HEK293T (cell line): ENCODE measurements at regions not wholly inside any gene's neighbourhood (a gene's known extent, or its start where the extent isn't known, plus 50 kb on each side); places are given as distances from the start of the nearest gene placed in this dataset.

Experiments
- CTCF ChIA-PET: fragments of 350-600 bp; formaldehyde crosslinking; extraction: SDS; loops from one replicate; lab custom pipeline; 2021; ENCODE audit warnings: antibody characterized with exemption, inconsistent platforms; lab: Yijun Ruan, JAX
- POLR2A ChIA-PET: fragments of 350-600 bp; formaldehyde crosslinking; extraction: SDS; loops from one replicate; lab custom pipeline; 2020; ENCODE audit warnings: antibody characterized with exemption, inconsistent platforms; lab: Yijun Ruan, JAX
- DNase-seq: peaks from one replicate; pipeline ENCODE4 v3.0.0; 2012; ENCODE audit warnings: mixed read lengths; ENCODE audit errors: extremely low spot score
- ARNT ChIP-seq: fragments of 450-650 bp; IDR thresholded peaks from 2 replicates; pipeline ENCODE4 v1.6.1; 2017; ENCODE audit warnings: mild to moderate bottlenecking
- BHLHE40 ChIP-seq: fragments of 450-650 bp; IDR thresholded peaks from 2 replicates; pipeline ENCODE4 v1.6.1; 2016; ENCODE audit warnings: mild to moderate bottlenecking, moderate library complexity, borderline replicate concordance
- CTBP1 ChIP-seq: fragments of 450-650 bp; IDR thresholded peaks from 2 replicates; pipeline ENCODE4 v1.6.1; 2016; ENCODE audit warnings: borderline replicate concordance
- ELF4 ChIP-seq: fragments of 450-650 bp; IDR thresholded peaks from 2 replicates; pipeline ENCODE4 v1.6.1; 2017; ENCODE audit warnings: antibody characterized with exemption
- FOXA1 ChIP-seq: fragments of 450-650 bp; IDR thresholded peaks from 2 replicates; pipeline ENCODE4 v1.6.1; 2016; ENCODE audit warnings: mild to moderate bottlenecking
- FOXK2 ChIP-seq: fragments of 450-650 bp; IDR thresholded peaks from 2 replicates; pipeline ENCODE4 v1.6.1; 2016; ENCODE audit warnings: mild to moderate bottlenecking
- FOXM1 ChIP-seq: fragments of 450-650 bp; IDR thresholded peaks from 2 replicates; pipeline ENCODE4 v1.6.1; 2017; ENCODE audit warnings: mild to moderate bottlenecking, borderline replicate concordance
- HDGF ChIP-seq: fragments of 450-650 bp; IDR thresholded peaks from 2 replicates; pipeline ENCODE4 v1.6.1; 2017; ENCODE audit warnings: antibody characterized with exemption, borderline replicate concordance
- L3MBTL2 ChIP-seq: fragments of 450-650 bp; conservative IDR thresholded peaks from 2 replicates; pipeline ENCODE4 v1.6.1; 2016; ENCODE audit warnings: mild to moderate bottlenecking
- LEF1 ChIP-seq: fragments of 450-650 bp; IDR thresholded peaks from 2 replicates; pipeline ENCODE4 v1.6.1; 2017; ENCODE audit warnings: mild to moderate bottlenecking, borderline replicate concordance
- NFRKB ChIP-seq: fragments of 450-650 bp; IDR thresholded peaks from 2 replicates; pipeline ENCODE4 v1.6.1; 2016; ENCODE audit warnings: mild to moderate bottlenecking, moderate library complexity
- SP1 ChIP-seq: fragments of 450-650 bp; IDR thresholded peaks from 2 replicates; pipeline ENCODE4 v1.6.1; 2017
- SUZ12 ChIP-seq: fragments of 450-650 bp; IDR thresholded peaks from 2 replicates; pipeline ENCODE4 v1.6.1; 2016; ENCODE audit warnings: mild to moderate bottlenecking
- TARDBP ChIP-seq: fragments of 450-650 bp; IDR thresholded peaks from 2 replicates; pipeline ENCODE4 v1.6.1; 2016
- ZNF384 ChIP-seq: fragments of 450-650 bp; IDR thresholded peaks from 2 replicates; pipeline ENCODE4 v1.6.1; 2016
- TF ChIP-seq, protein P1 (sequence below): fragments of 450-650 bp; IDR thresholded peaks from 2 replicates; pipeline ENCODE4 v1.6.1; 2016

DNA sequence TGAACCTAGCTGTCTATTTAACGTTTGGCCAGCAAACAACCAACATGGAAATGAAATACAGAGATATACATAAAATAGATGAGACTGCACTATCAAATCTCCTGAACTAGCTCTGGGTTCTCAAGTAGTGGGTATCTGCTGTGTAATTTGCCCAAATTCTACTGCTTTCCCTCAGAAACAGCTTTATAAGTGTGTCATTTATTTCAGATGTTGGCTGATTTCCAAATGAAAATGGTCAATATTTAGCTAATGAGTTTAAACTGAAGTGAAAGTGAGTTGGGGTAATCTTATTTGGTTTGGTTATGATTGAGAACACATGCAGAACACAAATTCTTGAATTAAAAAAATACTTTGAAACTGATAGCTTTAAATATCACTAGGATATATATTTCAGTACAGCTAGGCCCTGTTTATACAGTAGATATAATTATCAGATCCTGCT lies 601.7 kb upstream of the CXADR start:
- no peak for TF ChIP-seq NFRKB
- no peak for TF ChIP-seq LEF1
- no peak for TF ChIP-seq SP1
- TF ChIP-seq CTBP1 = no peak
- TF ChIP-seq TARDBP = no peak
- TF ChIP-seq BHLHE40 = no peak
- no peak for TF ChIP-seq ELF4
- TF ChIP-seq ARNT = no peak
- no peak for TF ChIP-seq SUZ12
- POLR2A ChIA-PET = no interaction called here
- no peak for DNase-seq
- CTCF ChIA-PET = no interaction called here

DNA sequence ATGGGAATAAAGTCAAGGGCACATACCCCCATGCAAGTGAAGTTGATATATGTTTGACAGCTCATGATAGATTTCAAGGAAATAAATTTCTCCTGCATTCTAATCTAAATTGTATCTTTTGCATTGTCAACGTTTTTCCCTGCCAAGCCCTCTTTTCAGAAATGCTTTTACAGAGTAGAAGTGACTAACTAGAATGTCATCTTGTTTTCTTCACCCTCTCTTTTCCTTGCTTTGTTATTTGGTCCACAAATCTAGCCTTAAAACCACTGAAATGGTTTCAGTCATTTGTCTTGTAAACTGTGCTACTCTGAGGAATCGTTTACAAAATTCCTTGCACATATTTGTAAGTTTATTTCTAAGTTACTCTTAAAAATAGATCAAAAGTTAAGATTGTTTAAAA lies 600.8 kb upstream of the CXADR start:
- ChIA-PET POLR2A (no interaction called here), CTCF (no interaction called here)
- TF ChIP-seq CTBP1 = no peak
- TF ChIP-seq FOXK2 = no peak
- TF ChIP-seq LEF1 = no peak
- no peak for TF ChIP-seq NFRKB
- TF ChIP-seq, protein P1, sequence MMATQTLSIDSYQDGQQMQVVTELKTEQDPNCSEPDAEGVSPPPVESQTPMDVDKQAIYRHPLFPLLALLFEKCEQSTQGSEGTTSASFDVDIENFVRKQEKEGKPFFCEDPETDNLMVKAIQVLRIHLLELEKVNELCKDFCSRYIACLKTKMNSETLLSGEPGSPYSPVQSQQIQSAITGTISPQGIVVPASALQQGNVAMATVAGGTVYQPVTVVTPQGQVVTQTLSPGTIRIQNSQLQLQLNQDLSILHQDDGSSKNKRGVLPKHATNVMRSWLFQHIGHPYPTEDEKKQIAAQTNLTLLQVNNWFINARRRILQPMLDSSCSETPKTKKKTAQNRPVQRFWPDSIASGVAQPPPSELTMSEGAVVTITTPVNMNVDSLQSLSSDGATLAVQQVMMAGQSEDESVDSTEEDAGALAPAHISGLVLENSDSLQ = no peak
- no peak for TF ChIP-seq ZNF384
- TF ChIP-seq SUZ12 = no peak
- no peak for TF ChIP-seq HDGF
- no peak for TF ChIP-seq FOXA1
- TF ChIP-seq ARNT = no peak
- TF ChIP-seq SP1 = no peak
- no peak for TF ChIP-seq L3MBTL2
- TF ChIP-seq BHLHE40 = no peak
- no peak for TF ChIP-seq ELF4
- no peak for TF ChIP-seq TARDBP
- no peak for TF ChIP-seq FOXM1
- no peak for DNase-seq

DNA sequence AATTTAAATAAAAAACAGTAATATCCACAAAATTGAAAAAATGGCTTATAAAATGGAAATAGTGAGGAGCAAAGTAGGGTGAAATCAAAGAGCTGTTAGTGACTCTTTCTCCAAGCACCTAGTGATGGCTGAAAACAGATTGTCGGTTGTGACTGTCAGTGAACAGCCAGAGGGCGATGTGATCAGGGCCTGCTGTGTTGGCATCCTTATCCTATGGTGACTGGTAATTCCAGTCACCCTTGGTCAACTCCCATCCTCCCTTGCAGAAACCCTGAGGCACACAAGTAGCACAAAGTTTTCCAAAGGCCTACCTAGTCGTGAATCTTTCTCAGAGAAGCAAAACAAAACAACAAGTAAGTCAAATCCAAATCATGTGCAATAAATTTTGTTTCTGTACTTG lies 599.8 kb upstream of the CXADR start:
- TF ChIP-seq SP1 (no peak), TARDBP (no peak), L3MBTL2 (no peak), CTBP1 (no peak), ELF4 (no peak), NFRKB (no peak), FOXK2 (no peak), ZNF384 (no peak), ARNT (no peak), SUZ12 (no peak), HDGF (no peak), FOXA1 (no peak), FOXM1 (no peak), BHLHE40 (no peak), LEF1 (no peak)
- TF ChIP-seq, protein P1 = no peak
- POLR2A ChIA-PET = no interaction called here
- CTCF ChIA-PET = no interaction called here
- no peak for DNase-seq

DNA sequence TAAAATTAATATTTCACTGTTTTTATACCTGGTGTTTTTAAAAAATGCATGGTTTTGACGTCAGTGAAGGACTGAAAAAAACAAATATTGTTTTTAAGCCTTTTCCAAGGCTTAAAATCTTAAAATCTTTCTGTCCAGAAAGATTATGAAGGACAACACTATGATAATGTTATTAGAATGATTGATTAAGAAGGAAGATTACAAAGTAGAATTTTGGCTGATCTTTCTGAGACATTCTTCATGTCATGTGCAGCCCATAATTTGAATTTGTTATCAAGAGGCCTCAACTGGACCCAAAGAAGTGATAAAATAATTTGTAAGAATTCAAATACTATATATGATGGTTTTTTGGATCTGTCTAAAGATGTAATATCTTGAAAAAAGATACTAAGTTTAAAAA lies 584.4 kb upstream of the CXADR start:
- POLR2A ChIA-PET = no interaction called here
- TF ChIP-seq FOXK2 (no peak), SUZ12 (no peak), FOXA1 (no peak), BHLHE40 (no peak), HDGF (no peak), SP1 (no peak), ARNT (no peak), ZNF384 (no peak), FOXM1 (no peak), L3MBTL2 (no peak), LEF1 (no peak), CTBP1 (no peak), ELF4 (no peak), TARDBP (no peak), NFRKB (no peak)
- TF ChIP-seq, protein P1 = no peak
- no peak for DNase-seq
- CTCF ChIA-PET = no interaction called here

DNA sequence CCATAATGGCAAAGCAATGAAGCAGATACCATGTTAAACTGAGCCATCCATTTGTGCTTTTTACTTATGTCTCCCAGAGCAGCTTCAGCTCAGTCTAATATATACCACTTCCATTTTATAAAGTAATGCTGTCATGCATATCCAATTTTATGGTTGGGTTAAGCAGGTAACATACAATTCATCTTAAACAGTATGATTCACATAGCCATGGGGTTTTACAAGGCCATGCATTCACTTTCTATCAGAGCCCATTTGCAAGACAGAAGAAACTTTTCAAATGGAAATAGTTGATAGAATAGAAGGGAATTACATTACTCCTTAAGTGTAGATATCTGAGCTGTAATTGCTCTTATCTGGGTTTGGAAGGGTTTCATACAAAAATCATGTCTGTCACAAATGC lies 580.5 kb upstream of the CXADR start:
- no peak for DNase-seq
- ChIA-PET POLR2A (no interaction called here), CTCF (interaction anchor here (1.6 kb wide), 1 partner anchor 10 kb away, joined by 3 read pairs; no protein-coding TSS in a partner anchor)
- TF ChIP-seq L3MBTL2 (no peak), FOXK2 (no peak), ELF4 (no peak), FOXA1 (no peak), SUZ12 (no peak), BHLHE40 (no peak), HDGF (no peak), TARDBP (no peak), ARNT (no peak), NFRKB (no peak), ZNF384 (no peak), SP1 (no peak)
- TF ChIP-seq, protein P1 = no peak
